GM19023 (cell line): ENCODE measurements at regions not wholly inside any gene's neighbourhood (a gene's known extent, or its start where the extent isn't known, plus 50 kb on each side); places are given as distances from the start of the nearest gene placed in this dataset.
"Not testable (repeated sequence)": the region's sequence is repeated elsewhere in the genome, so short reads cannot be mapped to it uniquely, and the experiment has no call there.

ENCODE experiments used
- ATAC-seq: cut with Tn5 transposase; IDR thresholded peaks from one replicate; pipeline ENCODE4 v1.9.1; 2021; ENCODE audit warnings: mild to moderate bottlenecking, moderate library complexity; ENCODE audit not compliant: unreplicated experiment

- ATAC-seq: no peak
Observed at GRCh38 chr5:135145985-135146384, 112.0 kb upstream of the PITX1 start.

GRCh38 chr5:135143682-135144081, 109.7 kb upstream of the PITX1 start:
- ATAC-seq: not testable (repeated sequence)

GRCh38 chr5:135141303-135142268, 107.6 kb upstream of the PITX1 start:
- ATAC-seq: no peak

GRCh38 chr5:135140446-135141204, 106.6 kb upstream of the PITX1 start:
- no peak for ATAC-seq

GRCh38 chr5:135139381-135140134, 105.5 kb upstream of the PITX1 start:
- no peak for ATAC-seq

- no peak for ATAC-seq
Observed at GRCh38 chr5:135138116-135138850, 104.3 kb upstream of the PITX1 start.

- no peak for ATAC-seq
Observed at GRCh38 chr5:135137146-135137915, 103.3 kb upstream of the PITX1 start.

GRCh38 chr5:135136546-135136945, 102.5 kb upstream of the PITX1 start:
- ATAC-seq: no peak

GRCh38 chr5:135135530-135136226, 101.7 kb upstream of the PITX1 start:
- no peak for ATAC-seq

GRCh38 chr5:135134691-135135381, 100.8 kb upstream of the PITX1 start:
- ATAC-seq: no peak

GRCh38 chr5:135133698-135134515, 99.9 kb upstream of the PITX1 start:
- ATAC-seq: no peak

- ATAC-seq: no peak
Observed at GRCh38 chr5:135133181-135133580, 99.2 kb upstream of the PITX1 start.

GRCh38 chr5:135131801-135132680, 98.0 kb upstream of the PITX1 start:
- ATAC-seq: no peak

GRCh38 chr5:135130261-135131215, 96.5 kb upstream of the PITX1 start:
- ATAC-seq: no peak

GRCh38 chr5:135129307-135129706, 95.3 kb upstream of the PITX1 start:
- no peak for ATAC-seq

GRCh38 chr5:135128361-135128760, 94.3 kb upstream of the PITX1 start:
- ATAC-seq: no peak
